Skeletal muscle satellite cell (primary cell): ENCODE measurements at regions not wholly inside any gene's neighbourhood (a gene's known extent, or its start where the extent isn't known, plus 50 kb on each side); places are given as distances from the start of the nearest gene placed in this dataset. TPM values are rescaled to one million over a fixed set of nuclear protein-coding genes. Genes with fewer than 3 reads are reported as not detected.

Experiments used
- H3K27me3 ChIP-seq: 2 replicates; pipeline ENCODE4 v1.7.0; 2013; ENCODE audit warnings: low read length; ENCODE audit not compliant: control insufficient read depth, insufficient read depth
- H3K36me3 ChIP-seq: 2 replicates; pipeline ENCODE4 v1.7.0; 2013; ENCODE audit warnings: mild to moderate bottlenecking, control low read depth, low read length; ENCODE audit not compliant: insufficient read depth
- H3K4me1 ChIP-seq: 2 replicates; pipeline ENCODE4 v1.7.0; 2013; ENCODE audit warnings: low read length; ENCODE audit not compliant: control insufficient read depth, insufficient read depth
- H3K4me2 ChIP-seq: 2 replicates; pipeline ENCODE4 v1.7.0; 2013; ENCODE audit warnings: mild to moderate bottlenecking, low read length
- H3K4me3 ChIP-seq: 2 replicates; pipeline ENCODE4 v1.7.0; 2013; ENCODE audit warnings: low read length
- H3K9ac ChIP-seq: 2 replicates; pipeline ENCODE4 v1.7.0; 2013; ENCODE audit warnings: mild to moderate bottlenecking, low read depth, low read length, moderate library complexity
- H3K9me3 ChIP-seq: replicated peaks from 2 replicates; pipeline ENCODE4 v1.7.0; 2013; ENCODE audit warnings: mild to moderate bottlenecking, control low read depth, low read length
- small RNA-seq: library from RNA; depleted of rRNA; stranded (forward); fragments of <200 nt; gene quantifications from one replicate; pipeline ENCODE3, GENCODE V24; 2012

- no peak overlapping the region for H3K4me2 ChIP-seq
- no peak overlapping the region for H3K9ac ChIP-seq
- H3K36me3 ChIP-seq, result no peaks in the 10 kb centered on the region
- H3K4me1 ChIP-seq, result no peaks in the 10 kb centered on the region
- H3K4me3 ChIP-seq, result no peak overlapping the region
- no peaks in the 10 kb centered on the region for H3K27me3 ChIP-seq
- no peaks in the 10 kb centered on the region for H3K9me3 ChIP-seq
These were observed 54.1 kb upstream of the IBSP start for GRCh38 chr4:87745064-87745807.

- no peaks in the 10 kb centered on the region for H3K9me3 ChIP-seq
- H3K4me3 ChIP-seq, result no peak overlapping the region
- no peak overlapping the region for H3K4me2 ChIP-seq
- no peaks in the 10 kb centered on the region for H3K36me3 ChIP-seq
- no peak overlapping the region for H3K9ac ChIP-seq
- H3K27me3 ChIP-seq, result no peaks in the 10 kb centered on the region
- no peaks in the 10 kb centered on the region for H3K4me1 ChIP-seq
These were observed 53.4 kb upstream of the IBSP start for GRCh38 chr4:87746001-87746400.

Small RNA genes in the stretch of these regions (small RNA-seq; reads per million reads assigned to genes)
- gene RF00019, result not detected
